ENCODE measurements at regions not wholly inside any gene's neighbourhood (a gene's known extent, or its start where the extent isn't known, plus 50 kb on each side); places are given as distances from the start of the nearest gene placed in this dataset.

DNA sequence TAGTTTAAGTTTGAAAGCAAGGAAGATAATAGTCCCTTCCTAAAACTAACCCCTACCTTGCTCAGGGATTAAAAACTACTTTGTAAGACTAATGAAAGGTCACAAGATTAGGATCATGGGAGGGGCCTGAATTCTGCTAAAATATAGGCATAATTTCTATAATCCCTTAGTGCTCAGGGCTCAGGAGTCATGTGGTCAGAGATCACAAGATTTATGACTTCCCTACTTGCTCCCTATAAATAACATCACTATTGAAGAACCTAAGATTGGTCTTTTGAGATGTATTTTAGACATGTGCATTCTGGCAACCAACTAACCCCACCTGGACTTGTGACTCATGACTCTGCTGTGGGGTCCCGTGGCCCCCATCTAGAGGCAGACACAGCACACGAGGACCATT, 81.1 kb downstream of the STMND1 start:
- H3K36me3 Mint-ChIP-seq (ENCODE audit: low read depth): no peaks in the 10 kb centered on the region
- peaks cover 12% of the 10 kb centered on the region for H3K27me3 Mint-ChIP-seq
- ChIA-PET POLR2A (no interaction called here), CTCF (no interaction called here)
- H3K4me1 Mint-ChIP-seq: no peaks in the 10 kb centered on the region
- no peak overlapping the region for H3K27ac Mint-ChIP-seq
- no peak overlapping the region for H3K4me3 Mint-ChIP-seq
- DNase-seq (no peak), ATAC-seq (ENCODE audit: low read depth) (no peak)
- H3K9me3 Mint-ChIP-seq: no peaks in the 10 kb centered on the region
- TF ChIP-seq, protein P1, sequence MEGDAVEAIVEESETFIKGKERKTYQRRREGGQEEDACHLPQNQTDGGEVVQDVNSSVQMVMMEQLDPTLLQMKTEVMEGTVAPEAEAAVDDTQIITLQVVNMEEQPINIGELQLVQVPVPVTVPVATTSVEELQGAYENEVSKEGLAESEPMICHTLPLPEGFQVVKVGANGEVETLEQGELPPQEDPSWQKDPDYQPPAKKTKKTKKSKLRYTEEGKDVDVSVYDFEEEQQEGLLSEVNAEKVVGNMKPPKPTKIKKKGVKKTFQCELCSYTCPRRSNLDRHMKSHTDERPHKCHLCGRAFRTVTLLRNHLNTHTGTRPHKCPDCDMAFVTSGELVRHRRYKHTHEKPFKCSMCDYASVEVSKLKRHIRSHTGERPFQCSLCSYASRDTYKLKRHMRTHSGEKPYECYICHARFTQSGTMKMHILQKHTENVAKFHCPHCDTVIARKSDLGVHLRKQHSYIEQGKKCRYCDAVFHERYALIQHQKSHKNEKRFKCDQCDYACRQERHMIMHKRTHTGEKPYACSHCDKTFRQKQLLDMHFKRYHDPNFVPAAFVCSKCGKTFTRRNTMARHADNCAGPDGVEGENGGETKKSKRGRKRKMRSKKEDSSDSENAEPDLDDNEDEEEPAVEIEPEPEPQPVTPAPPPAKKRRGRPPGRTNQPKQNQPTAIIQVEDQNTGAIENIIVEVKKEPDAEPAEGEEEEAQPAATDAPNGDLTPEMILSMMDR (IDR thresholded peaks at IDR 0.05): no peak
- intact Hi-C loops (cut with micrococcal nuclease): no loop called here

DNA sequence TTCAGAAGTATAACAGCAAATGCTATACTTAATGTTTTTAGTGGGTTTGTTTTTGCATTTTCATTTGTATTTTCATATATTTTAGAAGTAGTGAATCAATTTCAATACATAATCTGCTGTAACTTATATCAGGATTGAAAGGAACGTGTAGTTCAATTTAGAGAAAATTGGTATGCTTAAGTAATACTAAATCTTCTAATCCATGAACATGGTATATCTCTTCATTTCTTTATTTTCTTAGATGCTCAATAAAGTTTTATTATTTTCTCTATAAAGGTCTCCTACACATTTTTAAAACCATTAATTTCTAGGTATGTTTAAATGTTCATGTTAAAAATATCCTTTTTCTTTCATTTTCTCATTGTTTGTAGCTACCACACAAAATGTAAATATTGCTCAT, 85.1 kb downstream of the STMND1 start:
- CTCF ChIA-PET: no interaction called here

DNA sequence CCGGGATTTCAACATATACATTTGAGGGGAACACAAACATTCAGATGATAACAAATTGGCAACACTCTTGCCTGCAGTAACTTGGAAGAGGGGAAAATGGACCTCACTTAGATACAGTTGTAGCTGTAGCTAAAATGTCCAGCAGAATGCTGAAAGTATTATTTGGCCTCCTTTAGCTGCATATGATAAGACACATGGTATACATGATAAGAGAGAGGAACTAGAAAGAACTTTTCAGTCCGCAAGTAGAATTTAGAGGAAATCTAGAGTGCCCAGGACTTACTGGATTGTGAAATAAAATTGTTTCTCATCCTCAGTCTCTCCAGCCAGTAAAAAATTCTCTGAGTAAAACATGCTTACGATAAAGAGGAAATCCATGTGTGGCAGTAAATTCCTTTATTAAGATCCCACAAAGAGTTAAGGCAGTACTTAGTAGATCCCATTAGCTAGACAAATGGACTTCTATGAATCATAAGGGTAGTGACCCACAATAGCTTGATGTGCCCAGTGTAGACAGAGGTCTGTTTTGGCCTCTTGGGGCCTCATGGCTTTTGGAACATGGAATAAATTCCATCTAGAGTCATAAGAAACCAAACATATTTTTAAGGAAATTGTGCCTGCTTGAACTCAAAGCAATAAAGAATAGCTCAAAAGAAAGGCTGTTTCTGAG, 87.9 kb upstream of the RBM24 start:
- intact Hi-C loops (cut with micrococcal nuclease): no loop called here
- no peaks in the 10 kb centered on the region for H3K9me3 Mint-ChIP-seq

More for the DNA sequence above, 85.1 kb downstream of the STMND1 start:
- Mint-ChIP-seq H3K4me1 (no peaks in the 10 kb centered on the region), H3K4me3 (no peak overlapping the region), H3K36me3 (ENCODE audit: low read depth) (no peaks in the 10 kb centered on the region), H3K9me3 (no peaks in the 10 kb centered on the region), H3K27ac (no peak overlapping the region), H3K27me3 (peaks cover 16% of the 10 kb centered on the region)
- intact Hi-C loops (cut with micrococcal nuclease): no loop called here
- TF ChIP-seq, protein P1 (IDR thresholded peaks at IDR 0.05): no peak
- POLR2A ChIA-PET: no interaction called here
- no peak for DNase-seq
- no peak for ATAC-seq (ENCODE audit: low read depth)

DNA sequence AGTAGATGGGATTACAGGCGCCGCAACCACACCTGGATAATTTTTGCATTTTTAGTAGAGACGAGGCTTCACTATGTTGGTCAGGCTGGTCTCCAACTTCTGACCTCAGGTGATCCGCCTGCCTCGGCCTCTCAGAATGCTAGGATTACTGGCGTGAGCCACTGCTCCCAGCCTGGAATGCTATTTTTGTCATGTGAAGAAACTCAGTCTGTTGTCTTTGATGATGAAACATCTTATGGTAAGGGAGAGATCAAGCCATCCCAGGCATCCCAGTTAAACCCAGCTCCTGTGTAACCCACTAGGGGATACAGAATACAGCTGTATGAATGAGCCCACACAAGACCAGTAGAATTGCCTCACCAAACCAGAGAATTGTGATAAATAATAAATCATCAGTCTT, 83.6 kb upstream of the RBM24 start:
- Mint-ChIP-seq H3K27ac (no peak overlapping the region), H3K9me3 (no peaks in the 10 kb centered on the region), H3K4me3 (no peak overlapping the region), H3K36me3 (ENCODE audit: low read depth) (no peaks in the 10 kb centered on the region), H3K4me1 (no peaks in the 10 kb centered on the region), H3K27me3 (peaks cover 2% of the 10 kb centered on the region)
- TF ChIP-seq, protein P1 (IDR thresholded peaks at IDR 0.05): no peak
- POLR2A ChIA-PET: no interaction called here
- no peak for ATAC-seq (ENCODE audit: low read depth)
- no peak for DNase-seq
- intact Hi-C loops (cut with micrococcal nuclease): no loop called here
- CTCF ChIA-PET: no interaction called here

More for the DNA sequence above, 87.9 kb upstream of the RBM24 start:
- TF ChIP-seq, protein P1 (IDR thresholded peaks at IDR 0.05): no peak
- Mint-ChIP-seq H3K36me3 (ENCODE audit: low read depth) (no peaks in the 10 kb centered on the region), H3K4me1 (no peaks in the 10 kb centered on the region), H3K27me3 (peaks cover 4% of the 10 kb centered on the region), H3K4me3 (no peak overlapping the region), H3K27ac (no peak overlapping the region)
- ChIA-PET CTCF (interaction anchor here (0.6 kb wide), 1 partner anchor 924 kb away, joined by 3 read pairs; no protein-coding TSS in a partner anchor), POLR2A (no interaction called here)
- ATAC-seq (ENCODE audit: low read depth) (no peak), DNase-seq (no peak)

DNA sequence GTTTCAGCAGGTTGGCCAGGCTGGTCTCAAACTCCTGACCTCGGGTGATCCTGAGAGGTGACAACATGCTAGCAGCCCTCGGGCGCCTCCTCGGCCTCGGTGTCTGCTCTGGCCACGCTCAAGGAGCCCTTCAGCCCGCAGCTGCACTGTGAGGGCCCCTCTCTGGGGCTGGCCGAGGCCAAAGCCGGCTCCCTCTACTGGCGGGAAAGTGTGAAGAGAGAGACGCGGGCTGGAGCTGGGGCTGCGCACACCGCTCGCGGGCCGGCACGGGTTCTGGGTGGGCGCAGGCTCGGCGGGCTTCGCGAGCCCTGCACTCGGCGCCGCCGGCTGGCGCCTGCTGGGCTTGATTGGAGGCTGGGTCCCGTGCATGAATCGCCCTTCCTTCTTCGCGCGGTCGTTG, 80.8 kb upstream of the RBM24 start:
- Mint-ChIP-seq H3K36me3 (ENCODE audit: low read depth) (no peaks in the 10 kb centered on the region), H3K27me3 (peaks cover 2% of the 10 kb centered on the region), H3K4me3 (no peak overlapping the region), H3K27ac (no peak overlapping the region), H3K9me3 (no peaks in the 10 kb centered on the region), H3K4me1 (no peaks in the 10 kb centered on the region)
- TF ChIP-seq, protein P1 (IDR thresholded peaks at IDR 0.05): no peak
- DNase-seq (no peak), ATAC-seq (ENCODE audit: low read depth) (no peak)
- ChIA-PET CTCF (no interaction called here), POLR2A (no interaction called here)
- intact Hi-C loops (cut with micrococcal nuclease): no loop called here

Measured in activated B cell treated with CpG ODN at 0.5 μM for 24 hours (primary cell).